ENCODE measurements at regions not wholly inside any gene's neighbourhood (a gene's known extent, or its start where the extent isn't known, plus 50 kb on each side); places are given as distances from the start of the nearest gene placed in this dataset.

DNA sequence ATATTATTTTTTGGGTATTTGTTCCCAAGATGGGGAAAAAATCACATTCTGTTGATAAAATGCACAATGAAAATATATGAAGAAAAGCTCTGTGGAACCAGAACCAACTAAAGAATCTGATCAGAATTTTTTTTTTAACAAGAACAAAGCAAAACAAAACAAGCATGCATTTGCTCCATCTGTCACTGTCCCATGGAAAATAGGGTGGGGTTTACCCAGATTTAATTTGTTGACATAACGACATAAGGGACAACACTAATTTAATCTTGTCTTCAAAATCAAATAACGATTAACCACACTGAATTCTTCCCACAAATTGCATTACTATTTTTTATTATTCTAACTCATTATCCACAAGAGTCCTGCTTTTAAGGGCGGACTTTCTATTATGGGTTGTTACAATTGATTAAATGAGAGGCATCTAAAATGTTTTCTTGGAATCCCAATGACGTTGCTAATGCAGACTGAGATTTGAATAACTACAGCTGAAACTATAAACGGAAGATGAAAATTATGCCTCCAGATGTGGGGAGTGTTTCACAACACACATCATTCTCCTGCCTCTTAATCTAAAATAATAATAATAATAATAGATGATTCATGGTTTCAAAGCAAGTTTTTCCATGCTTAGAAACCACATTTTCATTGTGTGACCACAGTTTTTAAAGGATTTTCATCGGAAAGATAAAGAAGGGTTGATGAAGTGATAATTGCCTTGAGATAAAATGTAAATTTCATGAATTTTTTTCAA is 307.0 kb upstream of the CPEB2 start:
- no peak for DNase-seq (ENCODE audit: low spot score)

DNA sequence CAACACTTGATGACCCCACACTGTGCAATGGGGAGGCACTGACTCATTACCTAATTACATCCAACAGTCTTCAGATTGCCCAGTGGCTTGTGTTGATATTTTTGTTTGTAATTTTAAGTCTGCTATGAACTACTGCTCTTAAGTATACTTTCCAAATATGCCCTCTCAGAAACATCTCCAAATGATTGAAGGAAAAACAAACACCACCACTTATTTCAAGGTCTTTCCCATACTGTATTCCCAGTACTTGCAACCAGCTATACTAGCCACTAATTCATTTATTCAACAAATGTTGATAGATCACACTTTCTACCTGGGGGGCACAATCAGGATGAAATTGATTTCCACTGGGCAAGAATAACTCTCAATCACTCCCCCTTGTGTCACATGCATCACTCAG is 302.2 kb upstream of the CPEB2 start:
- DNase-seq (ENCODE audit: low spot score) = no peak

DNA sequence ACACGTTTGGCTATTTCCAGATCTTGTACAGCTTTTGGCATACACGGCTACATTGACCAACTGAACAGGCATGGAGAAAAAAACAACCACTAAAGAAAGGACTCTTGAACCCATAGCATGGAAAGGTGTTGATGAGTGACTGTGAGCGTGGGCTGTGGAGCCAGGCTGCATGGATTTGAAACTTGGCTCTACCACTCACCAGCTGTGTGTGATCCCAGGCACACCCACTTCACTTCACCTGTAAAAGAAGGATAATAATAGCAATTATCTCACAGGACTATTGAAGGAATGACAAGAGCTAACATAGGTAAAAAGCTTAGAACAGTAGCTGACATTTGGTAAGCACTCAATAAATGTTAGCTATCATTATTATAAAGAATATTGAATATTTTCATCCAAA is 301.7 kb upstream of the CPEB2 start:
- no peak for DNase-seq (ENCODE audit: low spot score)

DNA sequence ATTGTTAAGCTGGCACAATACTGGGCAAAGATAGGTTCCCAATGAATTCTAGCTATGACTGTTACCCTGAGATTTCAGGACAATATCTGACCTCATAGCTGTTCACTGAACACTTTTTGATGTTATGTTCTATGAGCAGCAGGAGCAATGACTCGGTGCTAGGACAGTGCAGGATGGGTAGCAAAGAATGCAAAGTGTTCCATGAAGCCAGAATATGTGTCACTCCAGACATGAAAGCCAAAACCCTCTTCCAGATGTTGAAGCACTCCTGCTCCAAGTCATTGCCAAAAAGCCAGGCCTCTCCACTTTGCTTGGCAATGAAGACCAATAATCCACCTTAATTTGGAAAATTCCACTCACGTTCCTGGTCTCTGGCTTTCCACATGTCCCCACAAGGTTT is 300.9 kb upstream of the CPEB2 start:
- no peak for DNase-seq (ENCODE audit: low spot score)

DNA sequence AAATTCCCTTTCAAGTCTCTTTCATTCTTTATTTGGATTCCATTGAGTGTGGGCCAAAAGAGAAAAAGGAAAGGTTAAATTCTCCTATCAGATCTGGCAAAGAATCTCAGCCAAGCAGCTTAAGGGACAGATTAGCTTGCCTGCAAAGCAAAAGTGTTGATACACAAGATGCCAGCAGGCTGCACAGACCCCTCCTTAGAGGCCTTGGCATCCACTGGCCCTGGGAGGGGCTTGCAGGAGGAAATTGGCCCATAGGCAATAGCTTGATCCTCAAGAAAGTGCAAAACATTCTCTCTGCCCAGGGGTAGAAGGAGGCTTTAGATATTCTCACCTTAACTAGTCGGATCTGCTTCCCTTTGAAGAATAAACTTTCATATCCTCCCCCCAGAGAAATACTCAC is 300.4 kb upstream of the CPEB2 start:
- DNase-seq (ENCODE audit: low spot score) = no peak

DNA sequence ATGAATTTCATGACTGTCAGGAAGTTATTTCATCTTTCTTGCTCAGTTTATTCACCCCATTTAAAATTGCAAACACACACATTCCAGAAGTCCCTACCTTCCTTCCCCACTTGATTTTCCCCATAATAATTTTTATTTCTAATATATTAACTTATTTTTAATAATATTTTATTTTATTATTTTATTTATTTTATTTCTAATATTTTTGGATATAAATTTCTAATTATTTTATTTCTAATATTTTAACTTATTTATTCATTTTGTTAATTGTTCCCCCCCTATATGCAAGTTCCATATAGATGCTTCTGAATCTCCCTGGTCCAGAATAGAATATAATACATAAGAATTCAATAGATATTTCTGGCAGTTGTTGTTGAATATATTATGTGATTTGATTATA is 293.7 kb upstream of the CPEB2 start:
- DNase-seq (ENCODE audit: low spot score) = no peak

DNA sequence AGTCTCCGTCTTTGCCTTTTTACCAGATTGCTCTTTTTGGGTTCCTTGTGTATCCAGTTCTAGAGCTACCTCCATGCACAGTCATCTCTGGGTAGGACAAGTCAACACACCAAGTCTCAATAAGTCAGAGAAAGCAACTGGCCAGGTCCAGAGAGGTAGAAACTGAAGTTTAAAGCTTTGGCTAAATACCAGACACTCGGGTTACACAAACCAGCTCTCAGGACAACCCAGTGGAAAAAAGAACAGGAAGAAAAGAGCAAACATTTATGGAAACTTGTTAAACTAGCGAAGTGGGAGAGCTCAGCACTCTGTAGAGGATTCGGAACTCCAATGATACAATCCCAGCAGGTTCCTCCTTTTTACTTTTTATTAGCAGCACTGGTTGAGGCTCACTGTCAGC is 291.0 kb upstream of the CPEB2 start:
- DNase-seq (ENCODE audit: low spot score) = no peak

DNA sequence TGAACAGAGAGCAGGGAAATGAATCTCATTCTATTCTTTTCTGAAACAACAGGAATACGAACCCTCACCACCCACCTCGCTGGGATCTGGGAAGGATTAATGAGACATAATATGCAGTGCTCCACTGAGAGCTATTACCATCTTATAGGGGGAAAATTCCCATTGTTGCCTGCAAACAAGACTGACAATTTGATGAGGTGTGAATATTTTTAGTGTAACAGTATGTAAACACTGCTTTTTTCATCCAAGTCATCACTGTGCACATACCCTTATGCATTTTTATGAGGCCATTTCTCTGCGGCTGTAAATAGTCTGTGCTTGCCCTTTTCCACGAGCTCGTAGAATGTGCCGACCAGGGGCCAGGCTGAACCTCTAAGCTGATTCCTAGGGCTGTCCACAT is 285.6 kb upstream of the CPEB2 start:
- no peak for DNase-seq (ENCODE audit: low spot score)

DNA sequence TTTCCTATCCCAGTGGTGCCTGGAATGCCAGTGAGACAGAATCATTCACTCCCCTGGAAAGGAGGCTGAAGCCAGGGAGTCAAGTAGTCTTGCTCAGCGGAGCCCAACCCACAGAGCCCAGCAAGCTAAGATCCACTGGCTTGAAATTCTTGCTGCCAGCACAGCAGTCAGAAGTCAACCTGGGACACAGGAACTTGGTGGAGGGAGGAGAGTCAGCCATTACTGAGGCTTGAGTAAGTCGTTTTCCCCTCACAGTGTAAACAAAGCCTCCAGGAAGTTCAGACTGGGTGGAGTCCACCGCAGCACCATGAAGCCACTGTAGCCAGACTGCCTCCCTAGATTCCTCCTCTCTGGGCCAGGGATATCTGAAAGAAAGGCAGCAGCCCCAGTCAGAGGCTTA is 283.2 kb upstream of the CPEB2 start:
- peak; percentile 68 for DNase-seq (ENCODE audit: low spot score)

DNA sequence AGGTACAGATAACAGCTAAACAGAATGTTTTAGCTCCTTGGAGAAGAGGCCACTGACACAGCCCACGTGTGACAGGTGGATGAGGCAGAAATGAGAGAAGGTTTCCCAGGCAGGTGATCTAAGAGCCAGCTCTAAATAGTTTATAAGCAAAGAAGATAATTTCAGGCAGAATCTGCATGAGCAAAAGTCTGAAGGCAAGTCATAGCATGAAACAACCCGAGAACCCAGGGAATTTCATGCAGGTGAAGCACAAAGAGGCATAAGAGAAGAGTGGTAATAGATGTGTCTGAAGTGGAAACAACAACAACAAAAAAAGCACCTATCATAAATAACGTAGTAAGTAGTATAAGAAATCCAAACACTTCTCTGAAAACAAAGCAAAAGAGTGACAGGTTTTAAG is 275.8 kb upstream of the CPEB2 start:
- DNase-seq (ENCODE audit: low spot score) = no peak

DNA sequence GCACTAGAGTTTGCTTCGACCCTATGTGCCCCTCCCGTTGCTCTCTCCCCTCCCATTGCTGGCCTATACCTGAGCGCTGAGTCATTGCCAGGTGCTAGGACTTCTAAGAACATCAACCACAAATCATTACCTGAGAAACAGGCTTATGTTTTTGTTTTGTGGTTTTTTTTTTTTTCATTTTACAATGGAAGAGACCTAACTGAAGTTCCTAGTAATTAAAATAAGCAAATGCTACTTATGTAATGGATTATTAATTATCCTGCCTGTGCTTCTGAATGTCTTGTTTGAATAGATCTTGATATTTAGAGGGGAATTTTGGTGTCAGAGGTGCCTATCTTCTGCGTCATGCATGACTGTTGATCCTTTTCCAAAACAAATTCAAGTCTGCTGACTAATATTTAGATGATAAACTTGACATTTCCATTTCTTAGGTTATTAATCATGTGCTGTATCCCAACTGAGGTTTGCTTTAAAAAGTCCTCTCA is 275.4 kb upstream of the CPEB2 start:
- peak; percentile 83 for DNase-seq (ENCODE audit: low spot score)

DNA sequence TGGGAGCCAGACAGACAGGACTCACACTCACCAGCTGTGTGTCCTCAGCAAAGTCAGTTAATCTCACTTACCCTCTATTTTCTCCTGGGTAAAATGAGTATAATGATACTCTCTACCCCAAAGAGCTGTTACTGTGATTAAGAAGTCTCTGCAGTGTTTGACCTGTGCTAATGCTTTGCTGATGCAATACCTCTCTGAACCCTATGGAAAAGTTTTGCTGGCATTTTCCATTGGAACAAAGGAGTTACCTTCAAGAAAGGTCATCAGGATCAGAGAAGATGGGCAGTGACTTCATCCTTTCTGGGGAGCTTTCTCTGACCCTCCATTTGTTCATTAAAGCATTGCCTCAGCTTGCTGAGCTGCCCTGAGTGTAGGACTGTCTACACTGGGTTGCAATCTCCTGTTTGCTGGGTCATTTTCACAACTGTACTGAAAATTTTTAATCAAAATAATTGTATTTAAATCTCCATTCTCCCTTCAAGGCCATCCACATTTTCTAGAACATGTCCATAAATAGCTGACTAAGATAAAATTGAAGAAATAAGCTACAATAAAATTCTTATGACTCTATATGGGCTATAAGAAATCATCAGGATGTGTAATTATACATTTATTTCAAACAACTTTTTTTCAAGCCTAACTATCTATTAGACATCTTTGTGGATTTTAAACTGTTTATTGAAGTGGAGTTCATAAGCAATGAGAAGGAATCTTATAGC is 272.8 kb upstream of the CPEB2 start:
- no peak for DNase-seq (ENCODE audit: low spot score)

DNA sequence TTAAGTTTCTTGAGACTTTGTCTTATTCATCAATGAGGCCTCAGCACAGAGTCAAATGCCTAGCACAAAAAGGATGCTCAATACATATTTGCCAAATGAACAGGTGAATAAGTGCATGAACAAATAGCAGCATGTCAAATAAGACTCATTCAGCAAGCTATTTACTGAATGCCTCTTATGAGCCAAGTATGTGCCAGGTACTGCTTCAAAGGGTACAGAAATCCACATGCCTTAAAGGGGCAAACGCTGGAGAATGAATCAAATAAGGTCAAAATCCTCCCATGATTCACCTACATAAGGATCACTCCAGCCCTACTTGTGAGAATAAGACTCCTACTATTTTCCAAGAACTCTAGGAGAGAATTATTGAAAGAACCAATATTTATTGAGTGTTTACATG is 260.2 kb upstream of the CPEB2 start:
- no peak for DNase-seq (ENCODE audit: low spot score)

DNA sequence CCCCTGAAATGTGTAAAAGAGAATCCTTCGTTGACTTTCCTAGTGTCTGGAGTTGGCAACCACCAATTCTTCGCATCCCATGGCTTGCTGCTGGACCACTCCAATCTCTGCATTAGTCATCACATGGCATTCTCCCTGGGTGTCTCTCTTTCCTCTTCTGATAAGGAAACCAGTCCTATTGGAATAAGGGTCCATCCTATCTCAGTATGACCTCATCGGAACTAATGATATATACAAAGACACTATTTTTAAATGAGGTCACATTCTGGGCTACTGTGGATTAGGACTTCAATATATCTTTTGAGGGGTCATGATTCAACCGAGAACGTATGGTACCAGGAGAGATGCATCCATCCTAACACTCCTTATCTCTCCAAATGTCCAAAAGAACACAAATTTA is 259.1 kb upstream of the CPEB2 start:
- no peak for DNase-seq (ENCODE audit: low spot score)

DNA sequence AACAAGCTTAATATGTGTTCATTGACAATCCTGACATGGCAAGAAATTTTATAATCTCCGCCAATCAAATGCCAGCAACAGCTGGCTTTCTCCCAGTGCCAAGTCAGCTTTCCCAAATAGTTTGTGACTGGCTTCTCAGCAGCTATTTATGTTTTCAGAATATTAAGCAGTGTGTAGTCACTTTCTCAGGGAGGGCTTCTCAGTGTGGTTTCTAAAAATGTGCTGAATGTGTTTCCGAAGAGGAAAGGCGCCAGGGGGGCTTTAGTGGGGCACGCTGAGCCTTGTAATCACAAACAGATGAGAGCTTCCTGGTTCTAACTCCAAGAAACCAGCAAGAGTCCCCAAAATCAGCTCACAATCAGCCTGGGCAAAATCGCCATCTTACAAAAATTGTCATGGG is 258.7 kb upstream of the CPEB2 start:
- DNase-seq (ENCODE audit: low spot score) = no peak

DNA sequence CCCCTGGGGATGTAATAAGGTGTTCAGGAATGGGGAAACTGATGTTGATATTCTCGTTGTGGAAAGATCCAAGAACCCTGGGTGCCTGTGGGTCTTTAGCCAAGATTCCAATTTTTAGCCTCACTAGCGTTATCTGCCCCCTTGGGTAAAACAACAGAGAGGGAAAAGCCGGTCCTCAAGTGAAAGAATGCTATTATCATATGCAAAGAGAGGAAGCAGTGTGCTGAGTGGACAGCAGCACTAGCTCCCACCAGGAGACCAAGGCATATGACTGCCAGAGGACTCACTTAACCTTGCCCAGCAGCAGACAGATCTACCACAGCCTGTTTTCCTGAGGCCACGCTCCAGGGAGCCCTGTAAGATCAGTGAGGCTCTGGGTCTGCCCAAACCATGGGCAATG is 257.9 kb upstream of the CPEB2 start:
- DNase-seq (ENCODE audit: low spot score) = no peak

DNA sequence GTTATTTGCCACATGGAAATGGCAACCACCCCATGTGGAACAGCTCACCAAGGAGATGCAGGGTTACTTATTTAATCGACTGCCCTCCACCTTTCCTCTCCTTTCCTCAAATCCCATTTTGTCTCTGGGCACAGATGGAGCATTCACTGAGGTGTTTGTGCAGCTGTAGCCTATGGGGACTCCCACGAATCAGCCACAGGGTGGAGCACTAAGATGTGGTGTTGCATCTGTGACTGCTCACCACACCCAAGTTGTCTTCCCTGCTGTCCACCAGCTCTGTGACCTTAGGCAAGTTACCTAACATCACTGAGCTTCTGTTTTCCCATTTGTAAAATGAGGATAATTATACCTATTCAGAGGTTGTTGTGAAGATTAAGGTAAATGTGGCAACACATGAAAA is 252.4 kb upstream of the CPEB2 start:
- DNase-seq (ENCODE audit: low spot score) = peak; percentile 35

DNA sequence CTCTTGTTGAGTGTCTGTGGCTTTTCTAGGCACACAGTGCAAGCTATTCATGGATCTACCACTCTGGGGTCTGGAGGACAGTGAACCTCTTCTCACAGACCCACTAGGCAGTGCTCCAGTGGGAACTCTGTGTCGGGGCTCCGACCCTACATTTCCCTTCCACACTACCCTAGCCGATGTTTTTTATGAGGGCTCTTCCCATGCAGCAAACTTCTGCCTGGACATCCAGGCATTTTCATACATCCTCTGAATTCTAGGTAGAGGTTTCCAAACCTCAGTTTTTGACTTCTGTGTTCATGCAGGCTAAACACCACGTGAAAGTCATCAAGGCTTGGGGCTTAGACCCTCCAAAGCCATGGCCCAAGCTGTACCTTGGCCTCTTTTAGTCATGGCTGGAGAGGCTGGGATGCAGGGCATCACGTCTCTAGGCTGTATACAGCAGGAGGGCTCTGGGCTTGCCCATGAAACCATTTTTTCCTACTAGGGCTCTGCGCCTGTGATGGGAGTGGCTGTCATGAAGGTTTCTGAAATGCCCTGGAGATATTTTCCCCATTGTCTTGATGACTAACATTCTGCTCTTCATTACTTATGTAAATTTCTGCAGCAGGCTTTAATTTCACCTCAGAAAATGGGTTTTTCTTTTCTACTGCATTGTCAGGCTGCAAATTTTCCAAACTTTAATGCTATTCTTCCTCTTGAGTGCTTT is 249.8 kb upstream of the CPEB2 start:
- no peak for DNase-seq (ENCODE audit: low spot score)

DNA sequence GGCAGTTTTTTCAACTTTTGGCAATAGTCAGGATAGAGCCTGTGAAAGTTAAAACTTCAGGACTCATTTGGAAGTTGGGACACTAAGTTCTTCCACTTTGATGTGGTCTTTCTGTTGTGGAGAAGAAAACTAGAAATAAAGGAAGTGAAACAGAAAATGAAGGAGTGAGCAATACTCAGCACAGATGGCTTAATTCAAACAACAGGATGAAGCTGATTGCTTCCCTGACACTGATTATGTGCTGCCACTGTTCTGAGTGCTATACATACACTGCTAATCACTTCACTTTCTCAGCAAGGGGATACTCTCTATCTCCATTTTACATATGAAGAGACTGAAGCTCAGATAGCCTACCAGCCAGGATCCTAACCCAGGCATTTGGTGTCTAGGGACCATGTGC is 235.1 kb upstream of the CPEB2 start:
- DNase-seq (ENCODE audit: low spot score) = no peak

DNA sequence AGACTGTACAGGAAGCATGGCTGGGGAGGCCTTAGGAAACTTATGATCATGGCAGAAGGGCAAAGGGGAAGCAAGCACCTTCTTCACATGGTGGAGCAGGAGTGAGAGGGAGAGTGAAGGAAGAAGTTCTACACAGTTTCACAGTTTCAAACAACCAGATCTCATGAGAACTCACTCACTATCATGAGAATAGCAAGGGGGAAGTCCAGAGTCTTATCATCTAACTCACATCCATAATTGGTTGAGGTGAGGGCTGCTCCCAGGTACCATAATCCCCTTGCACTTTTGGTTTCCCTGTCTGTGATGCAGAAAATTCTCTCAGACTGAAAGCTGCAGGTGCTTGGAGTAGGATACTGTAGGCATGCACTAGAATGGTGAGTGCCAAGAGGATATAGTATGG is 233.8 kb upstream of the CPEB2 start:
- DNase-seq (ENCODE audit: low spot score) = no peak

DNA sequence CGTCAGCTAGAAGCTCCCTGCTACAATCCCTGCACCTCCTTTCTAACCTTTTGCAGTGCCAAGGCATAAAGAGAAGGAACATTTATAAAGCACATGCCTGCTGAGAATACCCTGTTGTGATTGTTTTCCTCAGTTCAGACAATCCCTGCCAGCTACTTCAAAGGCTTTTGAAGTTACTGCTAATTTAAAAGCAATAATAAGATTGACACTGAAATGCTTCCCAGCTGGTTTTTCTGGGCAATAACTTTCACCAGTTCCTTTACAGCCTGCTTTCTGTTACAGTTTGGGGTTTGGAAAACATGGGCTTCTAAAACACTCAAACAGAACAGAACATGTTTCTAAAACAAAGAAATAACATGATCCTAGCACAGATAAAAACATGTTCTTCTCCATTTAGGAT is 232.3 kb upstream of the CPEB2 start:
- DNase-seq (ENCODE audit: low spot score) = no peak

DNA sequence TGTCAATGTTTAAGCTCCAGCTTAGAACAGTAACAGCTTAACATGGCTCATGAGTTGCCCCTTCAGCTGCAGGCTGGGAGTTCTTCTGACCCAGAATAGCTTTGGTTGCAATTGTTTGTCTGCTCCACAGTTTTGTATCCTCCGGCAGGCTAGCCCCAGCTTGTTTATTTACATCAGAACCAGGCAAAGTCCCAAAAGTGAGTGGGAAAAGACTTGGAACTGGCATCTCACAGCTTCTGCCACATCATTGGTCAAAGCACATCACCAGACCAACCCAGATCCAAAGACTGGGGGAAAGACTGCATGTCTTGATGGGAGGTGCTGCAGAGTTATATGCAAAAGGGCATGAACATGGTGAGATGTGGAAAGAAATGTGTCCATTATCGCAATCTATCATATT is 231.2 kb upstream of the CPEB2 start:
- no peak for DNase-seq (ENCODE audit: low spot score)
